H7 (cell line): ENCODE measurements at regions not wholly inside any gene's neighbourhood (a gene's known extent, or its start where the extent isn't known, plus 50 kb on each side); places are given as distances from the start of the nearest gene placed in this dataset.

Experiments used
- DNase-seq: peaks from one replicate; pipeline ENCODE4 v3.0.0; 2012
- H3K27me3 ChIP-seq: 2 replicates; pipeline ENCODE4 v1.6.0; 2011; ENCODE audit warnings: mild to moderate bottlenecking, low read length; ENCODE audit not compliant: control insufficient read depth, insufficient read depth
- H3K36me3 ChIP-seq: replicated peaks from 2 replicates; pipeline ENCODE4 v1.5.1; 2011; ENCODE audit warnings: low read length; ENCODE audit not compliant: control insufficient read depth, insufficient read depth
- H3K4me3 ChIP-seq: 2 replicates; pipeline ENCODE4 v1.5.1; 2011; ENCODE audit warnings: low read depth, mild to moderate bottlenecking, control low read depth, low read length, moderate library complexity; ENCODE audit not compliant: insufficient read depth

GRCh38 chr16:51577621-51578303 lies 426.7 kb upstream of the SALL1 start:
- no peak for DNase-seq
- no peak overlapping the region for H3K4me3 ChIP-seq
- H3K27me3 ChIP-seq, result no peaks in the 10 kb centered on the region
- no peaks in the 10 kb centered on the region for H3K36me3 ChIP-seq

- no peaks in the 10 kb centered on the region for H3K27me3 ChIP-seq
- H3K36me3 ChIP-seq, result no peaks in the 10 kb centered on the region
- H3K4me3 ChIP-seq, result no peak overlapping the region
- DNase-seq, result no peak
Measured at GRCh38 chr16:51576498-51577195, 425.6 kb upstream of the SALL1 start.

- Histone ChIP-seq H3K27me3 (no peaks in the 10 kb centered on the region), H3K4me3 (no peak overlapping the region), H3K36me3 (no peaks in the 10 kb centered on the region)
- DNase-seq, result no peak
Measured at GRCh38 chr16:51573191-51573590, 422.1 kb upstream of the SALL1 start.

- H3K36me3 ChIP-seq, result no peaks in the 10 kb centered on the region
- H3K27me3 ChIP-seq, result no peaks in the 10 kb centered on the region
- no peak for DNase-seq
- H3K4me3 ChIP-seq, result no peak overlapping the region
Measured at GRCh38 chr16:51569203-51569931, 418.3 kb upstream of the SALL1 start.

GRCh38 chr16:51567911-51568310 lies 416.8 kb upstream of the SALL1 start:
- no peaks in the 10 kb centered on the region for H3K27me3 ChIP-seq
- no peaks in the 10 kb centered on the region for H3K36me3 ChIP-seq
- H3K4me3 ChIP-seq, result no peak overlapping the region
- no peak for DNase-seq

GRCh38 chr16:51565184-51565583 lies 414.1 kb upstream of the SALL1 start:
- no peak for DNase-seq
- no peaks in the 10 kb centered on the region for H3K27me3 ChIP-seq
- no peak overlapping the region for H3K4me3 ChIP-seq
- H3K36me3 ChIP-seq, result no peaks in the 10 kb centered on the region

- Histone ChIP-seq H3K4me3 (no peak overlapping the region), H3K27me3 (no peaks in the 10 kb centered on the region), H3K36me3 (no peaks in the 10 kb centered on the region)
- no peak for DNase-seq
Measured at GRCh38 chr16:51562891-51563290, 411.8 kb upstream of the SALL1 start.

GRCh38 chr16:51559901-51560300 lies 408.8 kb upstream of the SALL1 start:
- Histone ChIP-seq H3K4me3 (no peak overlapping the region), H3K27me3 (no peaks in the 10 kb centered on the region), H3K36me3 (no peaks in the 10 kb centered on the region)
- no peak for DNase-seq

- no peak for DNase-seq
- H3K36me3 ChIP-seq, result no peaks in the 10 kb centered on the region
- no peaks in the 10 kb centered on the region for H3K27me3 ChIP-seq
- no peak overlapping the region for H3K4me3 ChIP-seq
Measured at GRCh38 chr16:51557670-51558069, 406.6 kb upstream of the SALL1 start.

- no peak for DNase-seq
- Histone ChIP-seq H3K4me3 (no peak overlapping the region), H3K36me3 (no peaks in the 10 kb centered on the region), H3K27me3 (no peaks in the 10 kb centered on the region)
Measured at GRCh38 chr16:51556694-51557340, 405.7 kb upstream of the SALL1 start.

GRCh38 chr16:51553910-51554309 lies 402.8 kb upstream of the SALL1 start:
- H3K27me3 ChIP-seq, result no peaks in the 10 kb centered on the region
- DNase-seq, result no peak

GRCh38 chr16:51553314-51553713 lies 402.2 kb upstream of the SALL1 start:
- no peaks in the 10 kb centered on the region for H3K27me3 ChIP-seq
- no peak for DNase-seq
- no peaks in the 10 kb centered on the region for H3K36me3 ChIP-seq
- no peak overlapping the region for H3K4me3 ChIP-seq

More at GRCh38 chr16:51553910-51554309, 402.8 kb upstream of the SALL1 start:
- Histone ChIP-seq H3K36me3 (no peaks in the 10 kb centered on the region), H3K4me3 (no peak overlapping the region)

- Histone ChIP-seq H3K27me3 (no peaks in the 10 kb centered on the region), H3K4me3 (no peak overlapping the region), H3K36me3 (no peaks in the 10 kb centered on the region)
- DNase-seq, result no peak
Measured at GRCh38 chr16:51550800-51551347, 399.8 kb upstream of the SALL1 start.

- no peak for DNase-seq
- no peaks in the 10 kb centered on the region for H3K27me3 ChIP-seq
- H3K4me3 ChIP-seq, result no peak overlapping the region
- no peaks in the 10 kb centered on the region for H3K36me3 ChIP-seq
Measured at GRCh38 chr16:51549836-51550235, 398.8 kb upstream of the SALL1 start.
